CD4-positive, alpha-beta T cell treated with Interferon gamma for 1 hour (primary cell): ENCODE measurements at regions not wholly inside any gene's neighbourhood (a gene's known extent, or its start where the extent isn't known, plus 50 kb on each side); places are given as distances from the start of the nearest gene placed in this dataset.
"Not testable (repeated sequence)": the region's sequence is repeated elsewhere in the genome, so short reads cannot be mapped to it uniquely, and the experiment has no call there.

Experiments
- DNase-seq: peaks from one replicate; pipeline ENCODE4 v3.0.0-alpha.2; 2020

DNA sequence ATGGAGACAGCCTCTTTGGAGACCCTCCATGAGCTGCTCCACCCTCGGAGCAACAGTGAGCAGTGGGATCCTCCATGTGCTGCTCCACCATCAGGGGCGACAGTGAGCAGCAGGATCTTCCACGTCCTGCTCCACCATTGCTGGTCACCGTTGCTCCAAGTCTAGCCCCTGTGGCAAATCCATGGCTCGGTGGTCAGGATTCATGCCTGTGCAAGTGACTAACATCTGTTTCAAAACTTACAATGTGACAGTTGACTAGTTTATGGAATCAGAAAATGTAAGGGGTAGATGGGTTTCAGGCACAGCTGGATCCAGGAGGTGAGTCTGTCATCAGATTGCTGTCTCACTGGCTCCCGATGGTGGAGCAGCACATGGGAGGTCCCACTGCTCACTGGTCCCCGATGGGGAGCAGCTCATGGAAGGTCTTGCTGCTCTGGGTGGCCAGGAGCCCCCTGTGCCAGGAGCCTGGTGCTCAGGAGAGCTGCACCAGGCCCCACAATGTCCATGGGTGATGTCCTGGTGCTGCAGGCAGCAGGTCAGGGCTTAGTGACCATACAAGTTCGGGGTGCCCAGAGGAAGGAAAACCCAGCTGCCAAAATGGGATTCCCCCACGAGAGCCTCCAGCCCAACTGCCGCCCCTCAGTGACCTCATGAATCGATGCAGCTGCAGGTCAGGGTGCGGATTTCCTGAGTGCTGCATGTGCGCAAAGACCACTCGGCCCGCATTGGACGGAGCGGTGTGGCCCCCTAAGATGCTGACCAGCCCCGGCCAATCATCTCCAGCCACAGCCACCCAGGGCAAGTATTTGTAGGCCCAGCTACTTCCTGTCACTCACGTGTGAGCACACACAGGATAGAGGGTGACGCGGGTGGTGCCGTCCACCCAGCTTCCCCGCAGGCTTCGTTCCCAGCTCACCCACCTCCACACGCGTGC is 116.5 kb upstream of the OTOS start:
- DNase-seq = no peak

GRCh38 chr2:240257940-240258580 is 117.6 kb upstream of the OTOS start:
- no peak for DNase-seq

- DNase-seq = no peak
Observed at GRCh38 chr2:240258685-240259084, 118.2 kb upstream of the OTOS start.

- DNase-seq = no peak
Observed at GRCh38 chr2:240259201-240259923, 118.9 kb upstream of the OTOS start.

- no peak for DNase-seq
Observed at GRCh38 chr2:240259924-240260529, 119.6 kb upstream of the OTOS start.

- no peak for DNase-seq
Observed at GRCh38 chr2:240260664-240261063, 120.2 kb upstream of the OTOS start.

DNA sequence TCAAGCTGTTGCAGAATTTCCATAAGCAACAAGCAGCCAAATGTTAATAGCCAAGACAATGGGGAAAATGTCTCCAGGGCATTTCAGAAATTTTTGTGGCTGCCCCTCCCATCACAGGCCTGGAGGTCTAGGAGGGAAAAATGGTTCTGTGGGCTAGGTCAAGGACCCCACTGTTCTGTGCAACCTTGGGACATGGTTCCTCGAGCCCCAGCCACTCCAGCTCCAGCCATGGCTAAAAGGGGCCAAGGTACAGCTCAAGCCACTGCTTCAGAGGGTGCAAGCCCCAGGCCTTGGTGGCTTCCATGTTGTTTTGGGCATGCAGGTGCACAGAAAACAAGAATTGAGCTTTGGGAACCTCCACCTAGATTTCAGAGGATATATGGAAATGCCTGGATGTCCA is 122.1 kb upstream of the OTOS start:
- DNase-seq = not testable (repeated sequence)

- DNase-seq = no peak
Observed at GRCh38 chr2:240269380-240269779, 128.9 kb upstream of the OTOS start.

GRCh38 chr2:240269886-240270285 is 129.4 kb upstream of the OTOS start:
- no peak for DNase-seq

DNA sequence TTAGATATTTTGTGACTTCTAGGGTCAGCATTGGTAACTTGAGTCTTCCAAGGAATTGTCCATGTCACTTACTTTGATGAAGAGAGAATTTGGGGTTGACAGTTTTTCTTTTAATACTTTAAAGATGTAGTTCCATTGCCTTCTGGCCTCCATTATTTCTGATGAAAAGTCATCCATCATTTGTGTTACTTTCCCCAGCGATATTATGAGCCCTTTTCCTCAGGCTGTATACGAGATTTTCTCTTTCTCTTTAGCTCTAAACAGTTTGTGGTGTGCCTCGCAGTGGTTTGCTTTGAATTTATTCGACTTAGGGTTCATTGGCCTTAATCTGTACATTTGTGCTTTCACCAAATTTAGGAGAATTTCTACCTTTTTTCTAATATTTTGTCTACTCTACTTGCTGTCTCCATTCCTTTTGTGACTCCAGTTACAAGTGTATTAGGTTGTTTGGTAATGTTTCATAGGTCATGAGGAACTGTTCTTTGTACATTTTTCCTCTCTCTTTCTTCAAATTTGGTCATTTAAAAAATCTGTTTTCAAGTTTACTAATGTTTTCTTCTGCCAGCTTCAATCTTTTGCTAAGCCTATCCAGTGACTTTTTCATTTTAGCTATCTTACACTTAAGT is 131.4 kb upstream of the OTOS start:
- no peak for DNase-seq

- no peak for DNase-seq
Observed at GRCh38 chr2:240275386-240275785, 134.9 kb upstream of the OTOS start.

GRCh38 chr2:240277073-240277806 is 136.8 kb upstream of the OTOS start:
- DNase-seq = no peak

- DNase-seq = no peak
Observed at GRCh38 chr2:240277807-240278522, 137.5 kb upstream of the OTOS start.

GRCh38 chr2:240278661-240279060 is 138.2 kb upstream of the OTOS start:
- DNase-seq = no peak

GRCh38 chr2:240280621-240281020 is 140.2 kb upstream of the OTOS start:
- DNase-seq = no peak

GRCh38 chr2:240284503-240285259 is 144.2 kb upstream of the OTOS start:
- DNase-seq = no peak

- no peak for DNase-seq
Observed at GRCh38 chr2:240285725-240286124, 145.3 kb upstream of the OTOS start.

- DNase-seq = no peak
Observed at GRCh38 chr2:240286596-240286995, 146.1 kb upstream of the OTOS start.

DNA sequence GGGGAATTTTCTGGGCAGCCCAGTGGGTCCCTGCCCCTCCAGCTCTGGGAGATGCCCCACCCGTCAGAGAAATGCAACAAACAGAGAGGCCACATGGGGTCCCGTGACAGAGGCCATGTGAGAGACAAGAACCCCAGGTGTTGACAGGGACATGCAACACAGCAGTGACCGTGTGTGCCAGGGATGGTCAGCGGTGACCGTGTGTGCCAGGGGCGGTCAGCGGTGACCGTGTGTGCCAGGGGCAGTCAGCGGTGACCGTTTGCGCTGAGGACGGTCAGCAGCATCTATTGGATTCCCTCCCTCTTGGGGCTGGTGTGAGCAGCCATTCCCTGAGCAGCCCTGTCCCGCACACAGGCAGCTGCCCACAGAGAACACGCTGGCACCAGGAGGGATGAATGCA is 146.6 kb upstream of the OTOS start:
- DNase-seq = no peak

DNA sequence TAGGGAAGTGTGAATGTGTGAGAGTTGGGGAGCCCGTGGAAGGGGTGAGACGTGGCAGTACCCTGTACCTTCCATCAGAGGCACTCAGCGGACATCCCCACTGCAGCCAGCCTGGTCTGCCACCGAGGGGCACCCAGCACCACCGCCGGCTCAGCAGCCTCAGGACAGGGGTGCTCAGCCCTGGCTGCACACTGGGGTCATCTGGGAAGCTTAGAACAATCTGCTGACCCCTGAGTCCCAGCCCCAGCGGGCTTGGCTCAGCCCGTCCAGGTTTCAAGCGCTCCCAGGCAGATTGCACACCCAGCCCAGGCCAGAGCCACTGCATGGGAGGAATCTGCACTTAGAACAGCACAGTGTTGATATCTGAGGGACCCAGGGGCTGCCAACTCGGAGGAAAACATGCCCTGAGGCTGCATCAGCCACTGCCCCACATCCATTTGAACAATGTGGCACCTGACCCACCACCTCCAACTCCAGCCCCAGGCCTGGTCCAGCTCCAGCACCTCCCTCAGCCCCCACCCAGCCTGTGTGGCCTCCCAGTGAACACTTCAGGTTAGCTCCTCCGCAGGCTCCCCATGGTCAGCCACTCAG is 147.1 kb upstream of the OTOS start:
- no peak for DNase-seq
